ENCODE measurements at regions not wholly inside any gene's neighbourhood (a gene's known extent, or its start where the extent isn't known, plus 50 kb on each side); places are given as distances from the start of the nearest gene placed in this dataset.
A peak's percentile ranks its signal among the peaks of the same experiment; 100 is the strongest.

GRCh38 chr11:82174610-82175009 is 559.1 kb downstream of the FAM181B start:
- ChIA-PET POLR2A (no interaction called here), CTCF (ENCODE audit: unreplicated experiment) (no interaction called here)
- TF ChIP-seq EZH2phosphoT487 (IDR thresholded peaks at IDR 0.05; ENCODE audit: borderline replicate concordance, low read depth, low read length) = no peak
- TF ChIP-seq CTCF (conservative IDR thresholded peaks at IDR 0.05; ENCODE audit: low read length) = peak; percentile 67
- no peak overlapping the region for H2AFZ ChIP-seq (ENCODE audit: low read length)
- no peaks in the 10 kb centered on the region for H3K9me3 ChIP-seq (ENCODE audit: low read length)
- intact Hi-C loops (cut with micrococcal nuclease; ENCODE audit: unreplicated experiment) = no loop called here
- H3K4me3 ChIP-seq (ENCODE audit: low read depth, low read length, poor library complexity, severe bottlenecking) = no peak overlapping the region
- H3K4me2 ChIP-seq (ENCODE audit: low read length) = no peak overlapping the region
- DNase-seq (ENCODE audit: low spot score) = no peak
- no peaks in the 10 kb centered on the region for H3K4me1 ChIP-seq (ENCODE audit: insufficient read depth, low read length, poor library complexity, severe bottlenecking)
- no peaks in the 10 kb centered on the region for H3K9me2 ChIP-seq (ENCODE audit: insufficient read depth, low read length)
- no peaks in the 10 kb centered on the region for H3K36me3 ChIP-seq (ENCODE audit: insufficient read depth, low read length)
- no peaks in the 10 kb centered on the region for H4K20me1 ChIP-seq (ENCODE audit: insufficient read depth, low read length)
- H3K79me2 ChIP-seq (ENCODE audit: insufficient read depth, low read depth, low read length) = no peaks in the 10 kb centered on the region
- no TSS peak for BruUV-seq (replicated peaks)
- H3K27ac ChIP-seq (ENCODE audit: low read depth, low read length, poor library complexity, severe bottlenecking) = no peak overlapping the region

- H3K79me2 ChIP-seq (ENCODE audit: insufficient read depth, low read depth, low read length) = no peaks in the 10 kb centered on the region
- BruUV-seq (replicated peaks) = no TSS peak
- no peaks in the 10 kb centered on the region for H3K4me1 ChIP-seq (ENCODE audit: insufficient read depth, low read length, poor library complexity, severe bottlenecking)
- no peaks in the 10 kb centered on the region for H3K9me3 ChIP-seq (ENCODE audit: low read length)
- DNase-seq (ENCODE audit: low spot score) = no peak
- H3K27ac ChIP-seq (ENCODE audit: low read depth, low read length, poor library complexity, severe bottlenecking) = no peak overlapping the region
- no peak overlapping the region for H3K4me2 ChIP-seq (ENCODE audit: low read length)
- H2AFZ ChIP-seq (ENCODE audit: low read length) = no peak overlapping the region
- H3K9me2 ChIP-seq (ENCODE audit: insufficient read depth, low read length) = no peaks in the 10 kb centered on the region
- H4K20me1 ChIP-seq (ENCODE audit: insufficient read depth, low read length) = no peaks in the 10 kb centered on the region
- intact Hi-C loops (cut with micrococcal nuclease; ENCODE audit: unreplicated experiment) = no loop called here
- no peaks in the 10 kb centered on the region for H3K36me3 ChIP-seq (ENCODE audit: insufficient read depth, low read length)
- POLR2A ChIA-PET = no interaction called here
- CTCF ChIA-PET (ENCODE audit: unreplicated experiment) = no interaction called here
- TF ChIP-seq CTCF (conservative IDR thresholded peaks at IDR 0.05; ENCODE audit: low read length) (no peak), EZH2phosphoT487 (IDR thresholded peaks at IDR 0.05; ENCODE audit: borderline replicate concordance, low read depth, low read length) (no peak)
- no peak overlapping the region for H3K4me3 ChIP-seq (ENCODE audit: low read depth, low read length, poor library complexity, severe bottlenecking)
Observed at GRCh38 chr11:82146789-82147188, 586.9 kb downstream of the FAM181B start.

GRCh38 chr11:82118946-82119345 is 614.7 kb downstream of the FAM181B start:
- no peak overlapping the region for H3K4me2 ChIP-seq (ENCODE audit: low read length)
- H3K79me2 ChIP-seq (ENCODE audit: insufficient read depth, low read depth, low read length) = no peaks in the 10 kb centered on the region
- CTCF ChIA-PET (ENCODE audit: unreplicated experiment) = no interaction called here
- intact Hi-C loops (cut with micrococcal nuclease; ENCODE audit: unreplicated experiment) = no loop called here
- H3K4me3 ChIP-seq (ENCODE audit: low read depth, low read length, poor library complexity, severe bottlenecking) = no peak overlapping the region
- H3K4me1 ChIP-seq (ENCODE audit: insufficient read depth, low read length, poor library complexity, severe bottlenecking) = no peaks in the 10 kb centered on the region
- no TSS peak for BruUV-seq (replicated peaks)
- no peaks in the 10 kb centered on the region for H3K9me3 ChIP-seq (ENCODE audit: low read length)
- no peak overlapping the region for H3K27ac ChIP-seq (ENCODE audit: low read depth, low read length, poor library complexity, severe bottlenecking)
- H4K20me1 ChIP-seq (ENCODE audit: insufficient read depth, low read length) = no peaks in the 10 kb centered on the region; the same call in 1 of the 2 replicates
- H3K9me2 ChIP-seq (ENCODE audit: insufficient read depth, low read length) = no peaks in the 10 kb centered on the region
- DNase-seq (ENCODE audit: low spot score) = no peak
- POLR2A ChIA-PET = no interaction called here
- H2AFZ ChIP-seq (ENCODE audit: low read length) = no peak overlapping the region
- TF ChIP-seq EZH2phosphoT487 (IDR thresholded peaks at IDR 0.05; ENCODE audit: borderline replicate concordance, low read depth, low read length) (no peak), CTCF (conservative IDR thresholded peaks at IDR 0.05; ENCODE audit: low read length) (no peak)
- no peaks in the 10 kb centered on the region for H3K36me3 ChIP-seq (ENCODE audit: insufficient read depth, low read length)
